Endothelial cell of umbilical vein (primary cell): ENCODE measurements at regions not wholly inside any gene's neighbourhood (a gene's known extent, or its start where the extent isn't known, plus 50 kb on each side); places are given as distances from the start of the nearest gene placed in this dataset.

Source experiments
- BruUV-seq: library from RNA; stranded (reverse); fragments of 400-500 nt; replicated peaks from 2 replicates; lab custom pipeline; 2021; lab: Mats Ljungman, UMichigan
- CTCF ChIA-PET: fragments of 300-600, 350-600 bp; sonication (Branson Sonifier 250); formaldehyde crosslinking; loops from one replicate; lab custom pipeline; 2021; ENCODE audit warnings: antibody characterized with exemption, inconsistent platforms; lab: Charles Lee
- POLR2A ChIA-PET: fragments of 300-600, 350-600 bp; sonication (Branson Sonifier 250); formaldehyde crosslinking; loops from one replicate; lab custom pipeline; 2021; ENCODE audit warnings: antibody characterized with exemption, inconsistent platforms; lab: Charles Lee
- DNase-seq: peaks from one replicate; pipeline ENCODE4 v3.0.0-alpha.2; 2011; ENCODE audit warnings: low read depth, low spot score
- FAIRE-seq: peaks from 2 replicates; lab custom pipeline; 2011; peaks lifted over from hg19 to GRCh38; lab: Jason Lieb, UNC
- H2AFZ ChIP-seq: 2 replicates; pipeline ENCODE4 v1.6.0; 2012; ENCODE audit warnings: low read depth, low read length, control low read depth, inconsistent platforms
- H3K27ac ChIP-seq: 2 replicates; pipeline ENCODE4 v1.5.1; 2011; ENCODE audit warnings: low read depth, mild to moderate bottlenecking, control low read depth, low read length, moderate library complexity; ENCODE audit not compliant: insufficient read depth
- H3K27me3 ChIP-seq, 2 experiments: 2 replicates each; pipeline versions ENCODE4 v1.6.0 to v1.6.1; 2011; ENCODE audit warnings: low read length in 2 of 2, mixed read lengths in 1 of 2; ENCODE audit not compliant: control insufficient read depth in 2 of 2, insufficient read depth in 2 of 2
- H3K36me3 ChIP-seq, 2 experiments: 2 replicates in 1 of 2; 3 replicates in 1 of 2; pipeline ENCODE4 v1.5.1; 2011; ENCODE audit warnings: low read length in 2 of 2, mild to moderate bottlenecking in 1 of 2, moderate library complexity in 1 of 2; ENCODE audit not compliant: control insufficient read depth in 2 of 2, insufficient read depth in 2 of 2; ENCODE audit errors: extremely low read depth in 1 of 2
- H3K4me1 ChIP-seq: 3 replicates; pipeline ENCODE4 v1.5.1; 2011; ENCODE audit warnings: mild to moderate bottlenecking, low read length; ENCODE audit not compliant: control insufficient read depth, insufficient read depth; ENCODE audit errors: extremely low read depth
- H3K4me2 ChIP-seq: 2 replicates; pipeline ENCODE4 v1.6.1; 2011; ENCODE audit warnings: low read length, control low read depth, mixed read lengths; ENCODE audit not compliant: insufficient read depth
- H3K4me3 ChIP-seq, 3 experiments: fragments of 200-600 bp in 1 of 3; sonication (generic), shearing (Covaris generic) in 1 of 3; replicated peaks in 1 of 3; 2 replicates each; pipeline ENCODE4 v1.5.1; 2011 to 2016; ENCODE audit warnings: control low read depth in 3 of 3, low read length in 3 of 3, mild to moderate bottlenecking in 2 of 3, inconsistent platforms in 1 of 3, low read depth in 1 of 3, moderate library complexity in 1 of 3; ENCODE audit not compliant: insufficient read depth in 1 of 3
- H3K79me2 ChIP-seq: 2 replicates; pipeline ENCODE4 v1.6.0; 2012; ENCODE audit warnings: low read length, inconsistent platforms; ENCODE audit not compliant: control insufficient read depth, insufficient read depth
- H3K9ac ChIP-seq: replicated peaks from 2 replicates; pipeline ENCODE3; 2011; ENCODE audit warnings: low read length, control low read depth; ENCODE audit not compliant: insufficient read depth; ENCODE audit errors: extremely low read depth
- H3K9me1 ChIP-seq: replicated peaks from 3 replicates; pipeline ENCODE4 v1.6.0; 2011; ENCODE audit warnings: mild to moderate bottlenecking, low read length; ENCODE audit not compliant: control insufficient read depth, insufficient read depth; ENCODE audit errors: extremely low read depth
- H3K9me3 ChIP-seq: replicated peaks from 2 replicates; pipeline ENCODE4 v1.5.1; 2012; ENCODE audit warnings: low read length, inconsistent platforms; ENCODE audit not compliant: control insufficient read depth, insufficient read depth
- H4K20me1 ChIP-seq: replicated peaks from 2 replicates; pipeline ENCODE3; 2011; ENCODE audit warnings: mild to moderate bottlenecking, low read length; ENCODE audit not compliant: control insufficient read depth, insufficient read depth; ENCODE audit errors: extremely low read depth
- CTCF ChIP-seq, 2 donors: IDR thresholded peaks; 1 replicate in 1 of 2; 2 replicates in 1 of 2; pipeline ENCODE4 v1.5.1; 2011; ENCODE audit warnings: low read length in 2 of 2, mild to moderate bottlenecking in 2 of 2, moderate library complexity in 2 of 2, control low read depth in 1 of 2, inconsistent platforms in 1 of 2, low read depth in 1 of 2; ENCODE audit not compliant: insufficient read depth in 1 of 2; ENCODE audit errors: extremely low read depth in 1 of 2
- EZH2 ChIP-seq: IDR thresholded peaks from 2 replicates; pipeline ENCODE4 v1.6.1; 2012; ENCODE audit warnings: borderline replicate concordance, low read depth, mild to moderate bottlenecking, moderate library complexity, low read length, inconsistent platforms; ENCODE audit not compliant: severe bottlenecking
- FOS ChIP-seq: IDR thresholded peaks from 2 replicates; pipeline ENCODE4 v1.6.1; 2011; ENCODE audit warnings: mild to moderate bottlenecking, low read length, moderate library complexity, borderline replicate concordance; ENCODE audit not compliant: insufficient read depth
- GATA2 ChIP-seq: IDR thresholded peaks from 2 replicates; pipeline ENCODE4 v1.7.0; 2011; ENCODE audit warnings: low read depth, mild to moderate bottlenecking, moderate library complexity, mixed read lengths, low read length; ENCODE audit not compliant: insufficient read length, insufficient read depth
- JUN ChIP-seq: IDR thresholded peaks from 2 replicates; pipeline ENCODE4 v1.6.1; 2011; ENCODE audit warnings: borderline replicate concordance, low read depth; ENCODE audit not compliant: insufficient read length, insufficient read depth
- MYC ChIP-seq: IDR thresholded peaks from one replicate; pipeline ENCODE4 v1.6.1; 2011; ENCODE audit warnings: mild to moderate bottlenecking, low read depth, low read length
- POLR2A ChIP-seq: IDR thresholded peaks from 2 replicates; pipeline ENCODE4 v1.6.1; 2012; ENCODE audit warnings: low read depth, mild to moderate bottlenecking, control low read depth, low read length
- POLR2AphosphoS5 ChIP-seq: IDR thresholded peaks from 2 replicates; pipeline ENCODE4 v1.6.1; 2012; ENCODE audit warnings: low read depth, mild to moderate bottlenecking, control low read depth, low read length, moderate library complexity; ENCODE audit not compliant: insufficient read depth
- dilution Hi-C: fragments of 300-500 bp; cut with MboI; formaldehyde crosslinking; loops from one replicate; pipeline ENCODE4 v1.15.0; 2019; ENCODE audit warnings: low sequenced_read_pairs; ENCODE audit not compliant: extremely low pct_ligation_motif_present
- intact Hi-C: fragments of 100-400 bp; cut with micrococcal nuclease; formaldehyde crosslinking; loops from one replicate; pipeline ENCODE4 v1.10.0; 2022
- TF ChIP-seq, protein P1 (sequence below): IDR thresholded peaks from 2 replicates; pipeline ENCODE4 v1.6.1; 2011; ENCODE audit not compliant: insufficient read depth, insufficient read length

DNA sequence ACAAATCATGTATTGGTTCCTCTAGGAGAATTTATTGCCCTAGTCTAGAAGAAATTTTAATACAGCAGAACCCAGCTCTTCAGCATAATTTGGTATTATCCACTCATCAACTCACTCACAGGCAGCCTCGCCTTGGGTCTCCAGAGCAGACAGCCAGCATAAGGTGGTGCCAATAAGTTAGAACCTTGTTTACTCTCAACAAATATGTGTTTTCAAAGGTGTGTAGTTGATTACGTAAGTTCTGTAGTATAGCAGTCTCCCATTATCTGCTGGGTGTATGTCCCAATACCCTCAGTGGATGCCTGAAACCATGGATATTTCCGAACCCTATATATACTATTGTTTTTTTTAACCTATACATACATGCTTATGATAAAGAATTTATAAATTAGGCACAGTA is 522.5 kb upstream of the LRRN3 start:
- no peaks in the 10 kb centered on the region for H3K79me2 ChIP-seq
- DNase-seq (no peak), FAIRE-seq (no peak)
- TF ChIP-seq GATA2, result no peak
- TF ChIP-seq POLR2A, result no peak
- TF ChIP-seq EZH2, result no peak
- TF ChIP-seq JUN, result no peak
- no peak for TF ChIP-seq POLR2AphosphoS5
- TF ChIP-seq FOS, result no peak
- TF ChIP-seq CTCF (IDR thresholded peaks at IDR 0.05; ENCODE audit: extremely low read depth in 1 of 2, insufficient read depth in 1 of 2, low read depth in 1 of 2, low read length in 2 of 2), result no peak
- TF ChIP-seq, protein P1, sequence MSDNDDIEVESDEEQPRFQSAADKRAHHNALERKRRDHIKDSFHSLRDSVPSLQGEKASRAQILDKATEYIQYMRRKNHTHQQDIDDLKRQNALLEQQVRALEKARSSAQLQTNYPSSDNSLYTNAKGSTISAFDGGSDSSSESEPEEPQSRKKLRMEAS, result no peak
- no peak for TF ChIP-seq MYC
- dilution Hi-C loops (no loop called here), intact Hi-C loops (no loop called here)
- no peaks in the 10 kb centered on the region for H3K36me3 ChIP-seq
- no peaks in the 10 kb centered on the region for H3K9me3 ChIP-seq
- CTCF ChIA-PET, result no interaction called here
- H3K4me2 ChIP-seq, result no peak overlapping the region
- H3K27ac ChIP-seq, result no peak overlapping the region
- no TSS peak for BruUV-seq
- no peak overlapping the region for H3K9ac ChIP-seq
- no peaks in the 10 kb centered on the region for H3K27me3 ChIP-seq
- H2AFZ ChIP-seq, result no peak overlapping the region
- H3K4me3 ChIP-seq, result no peak overlapping the region
- no peaks in the 10 kb centered on the region for H3K9me1 ChIP-seq
- POLR2A ChIA-PET, result no interaction called here
- H3K4me1 ChIP-seq, result no peaks in the 10 kb centered on the region
- no peaks in the 10 kb centered on the region for H4K20me1 ChIP-seq
